ENCODE measurements at regions not wholly inside any gene's neighbourhood (a gene's known extent, or its start where the extent isn't known, plus 50 kb on each side); places are given as distances from the start of the nearest gene placed in this dataset.

- TF ChIP-seq, protein P1, sequence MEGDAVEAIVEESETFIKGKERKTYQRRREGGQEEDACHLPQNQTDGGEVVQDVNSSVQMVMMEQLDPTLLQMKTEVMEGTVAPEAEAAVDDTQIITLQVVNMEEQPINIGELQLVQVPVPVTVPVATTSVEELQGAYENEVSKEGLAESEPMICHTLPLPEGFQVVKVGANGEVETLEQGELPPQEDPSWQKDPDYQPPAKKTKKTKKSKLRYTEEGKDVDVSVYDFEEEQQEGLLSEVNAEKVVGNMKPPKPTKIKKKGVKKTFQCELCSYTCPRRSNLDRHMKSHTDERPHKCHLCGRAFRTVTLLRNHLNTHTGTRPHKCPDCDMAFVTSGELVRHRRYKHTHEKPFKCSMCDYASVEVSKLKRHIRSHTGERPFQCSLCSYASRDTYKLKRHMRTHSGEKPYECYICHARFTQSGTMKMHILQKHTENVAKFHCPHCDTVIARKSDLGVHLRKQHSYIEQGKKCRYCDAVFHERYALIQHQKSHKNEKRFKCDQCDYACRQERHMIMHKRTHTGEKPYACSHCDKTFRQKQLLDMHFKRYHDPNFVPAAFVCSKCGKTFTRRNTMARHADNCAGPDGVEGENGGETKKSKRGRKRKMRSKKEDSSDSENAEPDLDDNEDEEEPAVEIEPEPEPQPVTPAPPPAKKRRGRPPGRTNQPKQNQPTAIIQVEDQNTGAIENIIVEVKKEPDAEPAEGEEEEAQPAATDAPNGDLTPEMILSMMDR (conservative IDR thresholded peaks at IDR 0.05): no peak
- TF ChIP-seq ZFX (IDR thresholded peaks at IDR 0.05): no peak
Measured at GRCh38 chr15:62818691-62819090, 223.9 kb upstream of the TPM1 start.
